ENCODE measurements at regions not wholly inside any gene's neighbourhood (a gene's known extent, or its start where the extent isn't known, plus 50 kb on each side); places are given as distances from the start of the nearest gene placed in this dataset.

DNA sequence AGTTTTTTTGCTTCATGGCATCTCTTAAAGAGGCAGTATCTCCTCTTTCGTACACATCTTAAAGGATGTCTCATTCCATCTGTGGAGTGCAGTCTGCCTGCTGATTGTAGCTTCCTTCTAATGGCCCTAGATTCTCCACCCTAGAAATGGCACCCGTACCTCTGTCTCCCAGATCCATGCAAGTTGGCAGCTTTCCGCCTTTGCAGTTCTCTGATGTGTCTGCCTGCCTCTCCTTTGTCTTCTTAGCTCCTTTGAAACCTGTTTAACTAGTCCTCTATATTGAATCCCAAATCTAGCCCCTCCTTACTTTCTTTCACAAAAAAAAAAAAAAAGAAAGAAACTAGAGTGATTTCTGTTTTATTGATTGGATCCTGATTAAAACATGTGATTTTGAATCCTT is 1025.0 kb downstream of the ZPLD1 start:
- TF ChIP-seq FOSL1 (IDR thresholded peaks at IDR 0.05; ENCODE audit: insufficient read depth, low read depth, low read length), result no peak
- no peak for TF ChIP-seq CTCF (IDR thresholded peaks at IDR 0.05; ENCODE audit: control extremely low read depth in 1 of 3, insufficient read depth in 1 of 3, low read depth in 1 of 3, low read length in 3 of 3)
- no peak for TF ChIP-seq CHD2 (IDR thresholded peaks at IDR 0.05; ENCODE audit: low read length)
